ENCODE measurements at regions not wholly inside any gene's neighbourhood (a gene's known extent, or its start where the extent isn't known, plus 50 kb on each side); places are given as distances from the start of the nearest gene placed in this dataset.

GRCh38 chr2:40556293-40556692, 104.4 kb upstream of the SLC8A1 start:
- no peaks in the 10 kb centered on the region for H3K4me1 ChIP-seq (ENCODE audit: control insufficient read depth, insufficient read depth, low read length)
- FAIRE-seq, result no peak
- no peak overlapping the region for H3K4me2 ChIP-seq (ENCODE audit: control insufficient read depth, insufficient read depth)
- ChIA-PET SMC1A (ENCODE audit: uncharacterized antibody, unreplicated experiment) (interaction anchor here (0.7 to 4.4 kb wide), 7 partner anchors 15 to 1610 kb away, joined by 3 to 39 read pairs (median 5); no protein-coding TSS in a partner anchor), RAD21 (ENCODE audit: unreplicated experiment) (interaction anchor here (1.2 to 3.0 kb wide), 4 partner anchors 8 to 643 kb away, joined by 3 to 41 read pairs (median 16); no protein-coding TSS in a partner anchor), CTCF (interaction anchor here (0.5 to 6.8 kb wide), 13 partner anchors 8 to 719 kb away, joined by 3 to 82 read pairs (median 4); no protein-coding TSS in a partner anchor), POLR2A (no interaction called here)
- no peaks in the 10 kb centered on the region for H3K27me3 ChIP-seq (replicated peaks in 1 of 2; ENCODE audit: control insufficient read depth in 2 of 2, insufficient read depth in 2 of 2, low read length in 1 of 2)
- in situ Hi-C loops (cut with MboI) (no loop called here), intact Hi-C loops (cut with micrococcal nuclease; ENCODE audit: unreplicated experiment) (loop anchor here (10.0 kb wide), 1 partner anchor 341 kb away; no protein-coding TSS in a partner anchor)
- H3K36me3 ChIP-seq (ENCODE audit: control insufficient read depth in 2 of 2, insufficient read depth in 2 of 2, low read length in 1 of 2), result no peaks in the 10 kb centered on the region
- no peaks in the 10 kb centered on the region for H3K9me3 ChIP-seq (replicated peaks; ENCODE audit: control insufficient read depth, insufficient read depth, low read length)
- H4K20me1 ChIP-seq (ENCODE audit: control insufficient read depth, insufficient read depth), result no peaks in the 10 kb centered on the region
- no peak for DNase-seq (ENCODE audit: low read depth, low spot score)
- no peak for ATAC-seq
- H3K79me2 ChIP-seq (ENCODE audit: control insufficient read depth, insufficient read depth, low read length), result no peaks in the 10 kb centered on the region
- TF ChIP-seq PAX5 (IDR thresholded peaks at IDR 0.05; ENCODE audit: borderline replicate concordance, low read depth, low read length) (no peak), CUX1 (IDR thresholded peaks at IDR 0.05; ENCODE audit: insufficient replicate concordance, low read depth, low read length) (no peak), JUND (IDR thresholded peaks at IDR 0.05; ENCODE audit: low read depth, low read length) (no peak), FOXM1 (IDR thresholded peaks at IDR 0.05; ENCODE audit: low read depth, low read length) (no peak), TCF12 (IDR thresholded peaks at IDR 0.05; ENCODE audit: low read depth, low read length) (no peak), ETV6 (conservative IDR thresholded peaks at IDR 0.05 in 1 of 2, IDR thresholded peaks at IDR 0.05 in 1 of 2; ENCODE audit: borderline replicate concordance in 1 of 2, low read depth in 1 of 2) (no peak), PAX8 (IDR thresholded peaks at IDR 0.05) (no peak), GABPA (IDR thresholded peaks at IDR 0.05; ENCODE audit: low read depth) (no peak), ZBTB33 (IDR thresholded peaks at IDR 0.05) (no peak), SP1 (IDR thresholded peaks at IDR 0.05; ENCODE audit: low read depth, low read length) (no peak), BCL11A (IDR thresholded peaks at IDR 0.05; ENCODE audit: low read depth, low read length) (no peak), TCF7 (IDR thresholded peaks at IDR 0.05; ENCODE audit: borderline replicate concordance) (no peak), IRF3 (IDR thresholded peaks at IDR 0.05) (no peak), NR2F1 (conservative IDR thresholded peaks at IDR 0.05) (no peak), SPI1 (IDR thresholded peaks at IDR 0.05; ENCODE audit: borderline replicate concordance, insufficient read depth, low read depth, low read length) (no peak)
- H3K4me3 ChIP-seq, result no peak overlapping the region
- no peak overlapping the region for H3K27ac ChIP-seq (ENCODE audit: control insufficient read depth, insufficient read depth)
- WGBS (ENCODE audit: insufficient coverage, insufficient replicate concordance, low lambda C conversion rate, missing lambda C conversion rate), result 0% methylated on average over 2 of the region's 2 CpGs
- no peak overlapping the region for H3K9ac ChIP-seq (ENCODE audit: control insufficient read depth, insufficient read depth, low read length)
- no peak overlapping the region for H2AFZ ChIP-seq (ENCODE audit: control insufficient read depth, low read depth, low read length)
- BruUV-seq (replicated peaks), result no TSS peak

Data from GM12878 (cell line).